ENCODE measurements at regions not wholly inside any gene's neighbourhood (a gene's known extent, or its start where the extent isn't known, plus 50 kb on each side); places are given as distances from the start of the nearest gene placed in this dataset.

GRCh38 chr2:234422273-234422732, 74.6 kb downstream of the ARL4C start:
- peak; percentile 92 for DNase-seq (ENCODE audit: low read depth)
- no peak overlapping the region for H3K4me3 ChIP-seq (ENCODE audit: low read length)
- TF ChIP-seq CTCF (conservative IDR thresholded peaks at IDR 0.05; ENCODE audit: low read length): no peak

- H3K4me3 ChIP-seq (ENCODE audit: low read length): no peak overlapping the region
- no peak for DNase-seq (ENCODE audit: low read depth)
- TF ChIP-seq CTCF (conservative IDR thresholded peaks at IDR 0.05; ENCODE audit: low read length): no peak
Observed at GRCh38 chr2:234420408-234420807, 76.5 kb downstream of the ARL4C start.

DNA sequence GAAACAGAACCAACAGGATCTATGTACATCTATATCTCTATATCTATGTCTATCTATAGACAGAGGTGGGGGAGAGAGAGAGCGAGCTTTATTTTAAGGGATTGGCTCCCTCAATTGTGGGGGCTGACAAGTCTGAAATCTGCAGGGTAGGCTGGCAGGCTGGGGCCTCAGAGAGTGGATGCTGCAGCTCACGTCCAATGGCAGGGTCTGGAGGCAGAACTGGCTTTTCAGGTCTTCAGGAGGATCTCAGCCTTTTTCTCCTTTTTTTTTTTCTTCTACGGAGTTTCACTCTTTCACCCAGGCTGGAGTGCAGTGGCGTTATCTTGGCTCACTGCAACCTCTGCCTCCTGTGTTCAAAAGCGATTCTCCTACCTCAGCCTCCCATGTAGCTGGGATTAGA, 77.2 kb downstream of the ARL4C start:
- no peak overlapping the region for H3K4me3 ChIP-seq (ENCODE audit: low read length)
- TF ChIP-seq CTCF (conservative IDR thresholded peaks at IDR 0.05; ENCODE audit: low read length): no peak
- DNase-seq (ENCODE audit: low read depth): no peak

DNA sequence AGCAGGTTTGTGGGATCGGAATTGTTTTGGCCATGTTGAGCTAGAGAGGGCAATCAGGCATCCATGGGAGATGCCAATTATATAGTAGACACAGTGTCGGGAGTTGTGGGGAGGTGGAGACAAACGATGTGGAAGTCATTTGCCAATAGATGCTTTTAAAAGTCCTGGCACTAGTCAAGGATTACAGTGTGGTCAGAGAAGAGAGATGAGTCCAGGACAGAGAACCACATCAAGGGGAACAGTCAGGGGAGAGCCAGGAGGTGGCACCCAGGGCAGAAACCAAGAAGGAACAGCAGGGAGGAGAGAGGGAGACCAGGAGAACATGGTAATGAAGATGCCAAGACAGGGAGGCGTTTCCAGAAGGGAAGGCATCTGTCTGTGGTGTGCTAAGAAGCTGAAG, 81.2 kb downstream of the ARL4C start:
- DNase-seq (ENCODE audit: low read depth): no peak
- no peak overlapping the region for H3K4me3 ChIP-seq (ENCODE audit: low read length)
- no peak for TF ChIP-seq CTCF (conservative IDR thresholded peaks at IDR 0.05; ENCODE audit: low read length)

- no peak for DNase-seq (ENCODE audit: low read depth)
- no peak for TF ChIP-seq CTCF (conservative IDR thresholded peaks at IDR 0.05; ENCODE audit: low read length)
- H3K4me3 ChIP-seq (ENCODE audit: low read length): no peak overlapping the region
Observed at GRCh38 chr2:234414596-234414995, 82.3 kb downstream of the ARL4C start.

- H3K4me3 ChIP-seq (ENCODE audit: low read length): no peak overlapping the region
- peak; percentile 75 for DNase-seq (ENCODE audit: low read depth)
- no peak for TF ChIP-seq CTCF (conservative IDR thresholded peaks at IDR 0.05; ENCODE audit: low read length)
Observed at GRCh38 chr2:234412726-234413125, 84.2 kb downstream of the ARL4C start.

DNA sequence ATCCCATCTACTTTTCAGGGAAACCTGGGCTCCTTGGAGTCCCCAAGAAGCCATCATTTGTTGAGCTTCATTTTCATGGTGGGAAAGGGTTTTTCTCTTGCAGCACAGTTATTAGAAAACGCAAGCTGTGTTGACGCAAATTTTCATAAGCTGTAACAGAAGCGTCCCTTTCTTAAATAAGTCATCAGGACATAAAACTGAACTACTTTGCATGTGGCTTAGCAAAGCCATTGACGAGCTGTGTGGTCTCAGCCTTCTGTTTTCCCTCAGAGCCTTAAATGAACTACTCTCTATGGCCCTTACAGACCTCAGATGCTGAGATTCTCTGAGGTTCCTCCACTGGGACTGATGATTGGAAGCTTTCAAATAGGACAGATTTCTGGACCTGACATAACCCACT, 85.1 kb downstream of the ARL4C start:
- DNase-seq (ENCODE audit: low read depth): no peak
- H3K4me3 ChIP-seq (ENCODE audit: low read length): no peak overlapping the region
- TF ChIP-seq CTCF (conservative IDR thresholded peaks at IDR 0.05; ENCODE audit: low read length): no peak

All from AG10803 (cell line).